NB4 (cell line): ENCODE measurements at regions not wholly inside any gene's neighbourhood (a gene's known extent, or its start where the extent isn't known, plus 50 kb on each side); places are given as distances from the start of the nearest gene placed in this dataset.

ENCODE experiments used
- MYC ChIP-seq: IDR thresholded peaks from 2 replicates; pipeline ENCODE4 v1.6.1; 2011; ENCODE audit warnings: low read depth, low read length
- POLR2A ChIP-seq: IDR thresholded peaks from 2 replicates; pipeline ENCODE4 v1.6.1; 2011; ENCODE audit warnings: mild to moderate bottlenecking; ENCODE audit not compliant: insufficient read length; ENCODE audit errors: extremely low read depth
- TF ChIP-seq, protein P1 (sequence below): IDR thresholded peaks from one replicate; pipeline ENCODE4 v1.5.1; 2012; ENCODE audit warnings: low read depth, low read length
- TF ChIP-seq, protein P2 (sequence below): IDR thresholded peaks from 2 replicates; pipeline ENCODE4 v1.6.1; 2011; ENCODE audit warnings: low read depth, low read length

DNA sequence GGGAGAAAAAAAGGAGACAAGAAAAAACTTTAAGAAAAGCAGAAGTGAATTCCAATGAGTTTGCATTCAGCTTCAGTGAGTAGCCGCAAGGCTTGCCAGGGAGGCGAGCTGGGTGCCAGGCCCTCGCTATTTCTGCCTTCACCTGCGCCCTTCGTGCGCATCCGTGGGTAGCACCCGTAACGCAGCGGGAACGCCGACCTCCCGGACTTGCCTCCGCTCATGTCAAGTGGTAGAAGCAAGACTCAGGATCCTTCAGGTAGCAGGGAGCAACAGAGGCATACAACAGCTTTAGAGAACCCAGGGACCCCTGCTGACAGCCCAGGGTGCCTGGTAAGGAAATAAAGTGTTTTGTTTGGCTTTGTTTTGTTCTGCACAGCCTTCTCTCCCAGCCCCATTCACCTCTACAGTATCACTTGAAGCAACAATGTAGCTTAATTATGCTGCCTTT is 140.0 kb upstream of the BCOR start:
- TF ChIP-seq, protein P1, sequence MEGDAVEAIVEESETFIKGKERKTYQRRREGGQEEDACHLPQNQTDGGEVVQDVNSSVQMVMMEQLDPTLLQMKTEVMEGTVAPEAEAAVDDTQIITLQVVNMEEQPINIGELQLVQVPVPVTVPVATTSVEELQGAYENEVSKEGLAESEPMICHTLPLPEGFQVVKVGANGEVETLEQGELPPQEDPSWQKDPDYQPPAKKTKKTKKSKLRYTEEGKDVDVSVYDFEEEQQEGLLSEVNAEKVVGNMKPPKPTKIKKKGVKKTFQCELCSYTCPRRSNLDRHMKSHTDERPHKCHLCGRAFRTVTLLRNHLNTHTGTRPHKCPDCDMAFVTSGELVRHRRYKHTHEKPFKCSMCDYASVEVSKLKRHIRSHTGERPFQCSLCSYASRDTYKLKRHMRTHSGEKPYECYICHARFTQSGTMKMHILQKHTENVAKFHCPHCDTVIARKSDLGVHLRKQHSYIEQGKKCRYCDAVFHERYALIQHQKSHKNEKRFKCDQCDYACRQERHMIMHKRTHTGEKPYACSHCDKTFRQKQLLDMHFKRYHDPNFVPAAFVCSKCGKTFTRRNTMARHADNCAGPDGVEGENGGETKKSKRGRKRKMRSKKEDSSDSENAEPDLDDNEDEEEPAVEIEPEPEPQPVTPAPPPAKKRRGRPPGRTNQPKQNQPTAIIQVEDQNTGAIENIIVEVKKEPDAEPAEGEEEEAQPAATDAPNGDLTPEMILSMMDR: no peak
- TF ChIP-seq POLR2A (no peak), MYC (no peak)
- TF ChIP-seq, protein P2, sequence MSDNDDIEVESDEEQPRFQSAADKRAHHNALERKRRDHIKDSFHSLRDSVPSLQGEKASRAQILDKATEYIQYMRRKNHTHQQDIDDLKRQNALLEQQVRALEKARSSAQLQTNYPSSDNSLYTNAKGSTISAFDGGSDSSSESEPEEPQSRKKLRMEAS: no peak
